OCI-LY3 (cell line): ENCODE measurements at regions not wholly inside any gene's neighbourhood (a gene's known extent, or its start where the extent isn't known, plus 50 kb on each side); places are given as distances from the start of the nearest gene placed in this dataset.

ENCODE experiments used
- H2AFZ ChIP-seq: fragments of 200-600, 300-600 bp; shearing (Covaris generic); 2 replicates; pipeline ENCODE4 v1.6.0; 2014; ENCODE audit warnings: antibody characterized with exemption, low read depth, low read length
- H3K27ac ChIP-seq: fragments of 200-600, 300-600 bp; sonication (generic); 2 replicates; pipeline ENCODE4 v1.5.1; 2014; ENCODE audit warnings: mild to moderate bottlenecking, low read length, moderate library complexity, mixed read lengths
- H3K27me3 ChIP-seq: fragments of 200-600, 300-600 bp; sonication (generic); 2 replicates; pipeline ENCODE4 v1.6.1; 2014; ENCODE audit warnings: low read depth, low read length, mixed read lengths
- H3K36me3 ChIP-seq: fragments of 200-600, 300-600 bp; sonication (generic); replicated peaks from 2 replicates; pipeline ENCODE3; 2014; ENCODE audit warnings: low read depth, low read length, mixed read lengths
- H3K4me1 ChIP-seq: fragments of 300-600, 200-600 bp; sonication (generic); 2 replicates; pipeline ENCODE4 v1.6.1; 2014; ENCODE audit warnings: low read length, mixed read lengths
- H3K4me2 ChIP-seq: fragments of 200-600, 300-600 bp; sonication (generic); 2 replicates; pipeline ENCODE4 v1.6.1; 2014; ENCODE audit warnings: low read length, mixed read lengths
- H3K4me3 ChIP-seq: fragments of 300-600, 200-600 bp; sonication (generic); 2 replicates; pipeline ENCODE4 v1.5.1; 2014; ENCODE audit warnings: antibody characterized with exemption, mild to moderate bottlenecking, low read length, moderate library complexity
- H3K79me2 ChIP-seq: fragments of 300-600, 200-600 bp; shearing (Covaris generic); 2 replicates; pipeline ENCODE4 v1.6.1; 2014; ENCODE audit warnings: mild to moderate bottlenecking, low read length, mixed read lengths
- H3K9ac ChIP-seq: fragments of 300-600, 200-600 bp; shearing (Covaris generic); 2 replicates; pipeline ENCODE4 v1.6.0; 2014; ENCODE audit warnings: mild to moderate bottlenecking, low read length, moderate library complexity
- H3K9me3 ChIP-seq: fragments of 200-600, 300-600 bp; shearing (Covaris generic); 2 replicates; pipeline ENCODE4 v1.6.1; 2014; ENCODE audit warnings: low read length, mixed read lengths; ENCODE audit not compliant: insufficient read depth
- H4K20me1 ChIP-seq: fragments of 200-600, 300-600 bp; sonication (generic); 2 replicates; pipeline ENCODE4 v1.6.1; 2016; ENCODE audit warnings: low read length, mixed read lengths; ENCODE audit not compliant: insufficient read depth
- CTCF ChIP-seq: fragments of 200-600, 300-600 bp; sonication (generic); IDR thresholded peaks from 2 replicates; pipeline ENCODE4 v1.5.1; 2014; ENCODE audit warnings: antibody characterized with exemption, low read length, low read depth
- EZH2phosphoT487 ChIP-seq: fragments of 200-600 bp; shearing (Covaris generic); IDR thresholded peaks from 2 replicates; pipeline ENCODE4 v1.6.1; 2018; ENCODE audit warnings: antibody characterized with exemption, mixed run types, low read depth

DNA sequence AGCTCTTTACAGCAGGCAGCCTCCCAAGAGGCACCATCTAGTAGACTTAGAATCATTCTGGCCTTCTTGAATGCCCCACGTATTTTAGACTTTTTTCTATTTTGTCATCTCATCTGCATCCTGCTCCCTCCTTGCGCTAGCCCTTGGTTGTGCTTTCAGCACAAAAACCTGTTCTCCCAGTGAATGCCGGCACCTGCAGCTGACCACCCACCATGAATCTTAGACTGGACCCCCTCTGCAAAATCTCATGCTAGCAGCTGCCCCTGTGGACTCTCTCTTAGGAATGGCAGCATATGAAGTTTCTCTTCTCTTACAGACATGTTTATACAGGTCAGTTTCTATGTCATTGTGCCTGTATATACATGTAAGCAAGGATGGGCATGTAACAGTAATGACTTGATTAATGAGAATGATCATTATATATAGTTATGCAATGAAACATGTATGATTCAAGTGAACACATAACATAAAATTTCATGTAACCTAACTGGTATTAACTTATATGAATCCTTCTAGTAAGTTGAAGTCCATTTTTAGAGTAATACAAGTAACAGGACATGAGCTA, 159.8 kb downstream of the SUCLG1 start:
- Histone ChIP-seq H3K27me3 (peaks cover 9% of the 10 kb centered on the region; the same call in 1 of the 2 replicates), H3K27ac (no peak overlapping the region)
- no peak for TF ChIP-seq CTCF
- TF ChIP-seq EZH2phosphoT487, result no peak

DNA sequence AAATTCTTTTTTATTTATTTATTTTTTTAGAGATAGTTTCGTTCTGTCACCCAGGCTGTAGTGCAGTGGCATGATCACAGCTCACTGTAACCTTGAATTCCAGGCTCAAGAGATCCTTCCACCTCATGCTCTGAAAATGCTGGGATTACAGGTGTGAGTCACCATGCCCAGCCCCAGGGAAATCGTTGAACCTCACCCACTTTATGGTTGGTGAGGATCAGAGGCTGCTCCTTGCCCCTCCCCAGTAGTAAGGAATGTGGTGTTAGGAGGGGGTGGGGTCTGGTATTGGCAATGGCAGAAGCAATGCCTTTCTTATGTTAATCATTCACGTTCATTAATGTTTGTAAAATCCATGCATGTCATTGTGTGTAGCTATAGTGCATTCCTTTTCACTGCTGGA, 161.9 kb downstream of the SUCLG1 start:
- no peak overlapping the region for H3K4me2 ChIP-seq
- no peaks in the 10 kb centered on the region for H3K79me2 ChIP-seq
- no peaks in the 10 kb centered on the region for H3K9me3 ChIP-seq
- H3K27me3 ChIP-seq, result peaks cover 9% of the 10 kb centered on the region; the same call in 1 of the 2 replicates
- TF ChIP-seq CTCF, result no peak
- no peaks in the 10 kb centered on the region for H3K36me3 ChIP-seq
- H3K4me3 ChIP-seq, result no peak overlapping the region
- H3K9ac ChIP-seq, result no peak overlapping the region
- no peak overlapping the region for H2AFZ ChIP-seq
- no peaks in the 10 kb centered on the region for H3K4me1 ChIP-seq
- no peak overlapping the region for H3K27ac ChIP-seq
- no peaks in the 10 kb centered on the region for H4K20me1 ChIP-seq

More for the DNA sequence above, 159.8 kb downstream of the SUCLG1 start:
- no peaks in the 10 kb centered on the region for H3K9me3 ChIP-seq
- H4K20me1 ChIP-seq, result no peaks in the 10 kb centered on the region
- H2AFZ ChIP-seq, result no peak overlapping the region
- H3K36me3 ChIP-seq, result no peaks in the 10 kb centered on the region
- no peak overlapping the region for H3K9ac ChIP-seq
- peaks cover 13% of the 10 kb centered on the region for H3K4me1 ChIP-seq
- no peak overlapping the region for H3K4me3 ChIP-seq
- H3K79me2 ChIP-seq, result no peaks in the 10 kb centered on the region
- H3K4me2 ChIP-seq, result no peak overlapping the region

- no peak overlapping the region for H3K9ac ChIP-seq
- H2AFZ ChIP-seq, result no peak overlapping the region
- H3K27ac ChIP-seq, result no peak overlapping the region
- H3K4me3 ChIP-seq, result no peak overlapping the region
- no peaks in the 10 kb centered on the region for H3K79me2 ChIP-seq
- no peaks in the 10 kb centered on the region for H4K20me1 ChIP-seq
- no peaks in the 10 kb centered on the region; the same call in 1 of the 2 replicates for H3K27me3 ChIP-seq
- no peaks in the 10 kb centered on the region for H3K36me3 ChIP-seq
- H3K4me2 ChIP-seq, result no peak overlapping the region
- TF ChIP-seq EZH2phosphoT487 (no peak), CTCF (no peak)
- H3K4me1 ChIP-seq, result no peaks in the 10 kb centered on the region
- H3K9me3 ChIP-seq, result no peaks in the 10 kb centered on the region
Observed at GRCh38 chr2:84293791-84294380, 165.2 kb downstream of the SUCLG1 start.

- no peaks in the 10 kb centered on the region for H4K20me1 ChIP-seq
- no peaks in the 10 kb centered on the region for H3K27me3 ChIP-seq
- H3K4me1 ChIP-seq, result no peaks in the 10 kb centered on the region
Observed at GRCh38 chr2:84292545-84292944, 166.5 kb downstream of the SUCLG1 start.

More at GRCh38 chr2:84292545-84292944, 166.5 kb downstream of the SUCLG1 start:
- Histone ChIP-seq H3K9ac (no peak overlapping the region), H3K36me3 (no peaks in the 10 kb centered on the region), H2AFZ (no peak overlapping the region), H3K79me2 (no peaks in the 10 kb centered on the region), H3K9me3 (no peaks in the 10 kb centered on the region), H3K4me2 (no peak overlapping the region), H3K27ac (no peak overlapping the region), H3K4me3 (no peak overlapping the region)
- TF ChIP-seq CTCF (no peak), EZH2phosphoT487 (no peak)
